NCI-H1930 (cell line): ENCODE measurements at regions not wholly inside any gene's neighbourhood (a gene's known extent, or its start where the extent isn't known, plus 50 kb on each side); places are given as distances from the start of the nearest gene placed in this dataset.

Experiments used
- DNase-seq, 2 experiments: peaks; one replicate each; lab custom pipeline; 2025; lab: John Stamatoyannopoulos, UW

- no peak for DNase-seq
Observed at GRCh38 chr5:174311121-174311520, 265.6 kb downstream of the NSG2 start.

DNA sequence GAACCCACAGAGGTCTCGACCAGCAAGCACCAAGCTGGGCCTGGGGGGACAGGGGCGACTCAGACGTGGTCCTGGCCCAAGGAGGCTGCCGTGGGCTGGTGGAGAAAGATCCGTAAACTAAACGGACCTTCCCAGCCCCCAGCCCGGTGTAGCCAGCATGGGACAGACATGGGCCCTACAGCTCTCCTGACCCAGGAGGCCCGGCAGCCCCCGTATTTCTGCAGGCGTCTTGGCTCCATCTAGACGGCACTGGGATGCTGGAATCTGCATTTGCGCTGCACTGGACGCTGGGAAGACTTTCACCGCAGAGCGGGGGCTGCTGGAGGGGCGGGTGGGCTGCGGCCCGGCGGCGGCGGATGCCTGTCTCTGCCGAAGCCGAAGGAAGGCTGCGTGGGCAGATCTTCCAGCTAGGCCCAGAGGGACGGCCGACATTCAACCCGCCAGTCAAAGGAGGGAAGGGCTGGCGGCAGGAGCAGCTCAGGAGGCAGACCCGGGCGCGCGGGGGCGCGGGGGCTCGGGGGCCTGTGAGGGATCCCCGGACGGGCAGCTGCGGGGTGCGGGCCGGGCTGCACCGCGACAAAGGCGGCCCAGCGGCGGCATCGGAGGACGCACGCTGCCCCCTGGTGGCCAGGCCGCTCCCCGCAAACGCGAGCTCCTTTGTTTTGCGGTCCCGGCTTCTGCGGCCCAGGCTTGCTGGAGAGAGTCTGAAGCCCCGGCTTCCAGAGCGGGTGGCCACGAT lies 266.2 kb downstream of the NSG2 start:
- DNase-seq, result peak; percentile 30 to 35

GRCh38 chr5:174312270-174312617 lies 266.7 kb downstream of the NSG2 start:
- no peak for DNase-seq

GRCh38 chr5:174312641-174313040 lies 267.1 kb downstream of the NSG2 start:
- DNase-seq, result no peak

DNA sequence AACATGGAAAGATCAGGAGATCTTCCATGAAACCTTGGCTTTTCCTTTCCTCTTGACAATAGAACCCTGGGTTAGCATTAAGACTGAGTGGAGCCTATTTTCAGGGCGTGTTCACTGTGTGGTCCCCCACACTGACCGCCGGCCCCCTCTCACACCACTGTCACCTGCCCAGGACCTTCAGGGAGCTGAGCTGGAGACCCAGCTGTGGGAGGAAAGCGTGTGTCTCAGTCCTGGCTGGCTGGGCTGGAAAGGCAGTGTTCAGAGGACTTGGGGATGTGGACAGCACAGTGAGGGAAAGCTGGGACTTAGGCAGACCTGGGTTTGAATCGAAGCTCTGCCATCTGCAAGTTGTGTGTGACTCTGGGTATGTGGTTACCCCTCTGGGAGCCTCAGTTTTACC lies 268.1 kb downstream of the NSG2 start:
- DNase-seq, result no peak

GRCh38 chr5:174314261-174314660 lies 268.8 kb downstream of the NSG2 start:
- no peak for DNase-seq

DNA sequence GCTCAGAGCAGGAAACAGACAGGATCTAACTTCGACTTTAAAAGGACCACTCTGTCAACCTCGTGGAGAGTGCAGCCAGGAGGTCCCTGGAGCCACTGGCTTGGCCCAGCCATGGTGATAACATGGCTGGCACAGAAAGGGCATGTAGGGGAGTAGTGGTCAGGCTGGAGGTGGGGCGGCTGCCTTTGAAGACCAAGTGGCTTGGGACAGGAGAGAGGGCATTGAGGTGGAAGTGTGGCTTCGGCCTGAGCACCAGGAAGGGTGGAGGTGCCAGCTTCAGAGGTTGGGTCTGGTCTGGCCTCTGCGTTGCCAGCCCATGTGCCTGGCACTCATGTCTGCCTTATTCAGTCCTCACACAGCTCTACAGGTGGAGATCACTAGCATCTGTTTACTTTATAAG lies 270.0 kb downstream of the NSG2 start:
- no peak for DNase-seq

- DNase-seq, result no peak
Observed at GRCh38 chr5:174315871-174316270, 270.4 kb downstream of the NSG2 start.

GRCh38 chr5:174316326-174316725 lies 270.8 kb downstream of the NSG2 start:
- no peak for DNase-seq

GRCh38 chr5:174317256-174317894 lies 271.9 kb downstream of the NSG2 start:
- DNase-seq, result peak; percentile 10 to 46

- DNase-seq, result no peak
Observed at GRCh38 chr5:174318578-174318977, 273.1 kb downstream of the NSG2 start.

- no peak for DNase-seq
Observed at GRCh38 chr5:174319551-174319950, 274.0 kb downstream of the NSG2 start.

DNA sequence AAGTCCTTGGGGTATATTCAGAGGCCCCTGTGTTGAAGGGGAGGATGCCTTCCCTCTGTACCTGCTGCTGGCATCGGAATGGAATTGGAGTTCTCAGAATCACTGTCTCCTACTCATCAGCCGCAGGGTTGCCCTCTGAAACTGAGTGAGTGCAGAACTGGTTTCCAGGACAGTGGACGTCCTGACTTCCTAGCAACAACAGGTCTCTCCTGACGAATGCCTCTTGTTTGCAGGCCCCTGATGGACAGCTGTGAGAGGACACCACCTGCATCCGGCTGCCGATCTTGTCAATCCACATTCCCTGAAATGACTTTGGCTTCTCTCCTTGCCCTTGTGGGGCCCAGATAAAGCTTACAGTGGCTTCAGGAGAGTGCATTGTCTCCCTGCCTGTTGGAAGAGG lies 274.5 kb downstream of the NSG2 start:
- no peak for DNase-seq

- peak; percentile 16 to 25 for DNase-seq
Observed at GRCh38 chr5:174323878-174324281, 278.4 kb downstream of the NSG2 start.

GRCh38 chr5:174324680-174325079 lies 279.2 kb downstream of the NSG2 start:
- DNase-seq, result no peak

DNA sequence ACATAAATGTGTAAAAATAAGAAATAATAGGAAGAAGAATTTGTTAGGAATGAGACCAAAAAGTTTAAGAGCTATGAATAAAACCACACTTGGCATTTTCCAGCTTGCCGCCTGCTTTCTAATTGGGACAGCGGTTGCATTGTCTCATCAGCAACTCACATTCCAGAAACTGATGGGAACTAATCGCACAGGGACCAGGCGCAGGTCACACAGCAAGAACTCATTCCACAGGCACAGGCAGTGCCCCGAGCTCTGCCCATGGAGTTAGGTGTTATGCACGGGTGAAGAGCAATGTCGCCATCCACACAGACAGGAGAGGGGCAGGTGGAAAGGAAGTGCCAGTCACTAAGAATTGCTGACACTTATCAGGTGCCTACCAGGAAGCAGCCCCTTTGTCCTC lies 279.9 kb downstream of the NSG2 start:
- no peak for DNase-seq

DNA sequence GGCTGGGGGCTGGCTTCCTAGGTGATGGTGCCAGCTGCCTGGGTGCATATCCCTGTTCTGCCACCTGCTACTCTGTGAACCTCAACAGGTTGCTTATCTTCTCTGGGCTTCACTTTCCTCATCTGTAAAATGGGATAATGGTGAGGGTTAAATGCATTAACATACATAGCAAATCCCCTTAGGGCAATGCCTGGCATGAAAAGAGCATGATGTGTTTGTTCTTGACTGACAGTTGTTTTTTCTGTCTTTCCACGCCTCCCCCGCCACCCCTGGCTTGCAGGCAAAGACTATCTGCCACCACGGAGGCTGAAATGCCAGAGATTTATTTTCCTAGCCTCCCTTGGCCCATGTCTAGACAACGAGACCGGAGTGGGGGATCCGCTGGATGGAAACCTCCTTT lies 280.5 kb downstream of the NSG2 start:
- DNase-seq, result no peak

GRCh38 chr5:174326372-174326771 lies 280.9 kb downstream of the NSG2 start:
- no peak for DNase-seq

- peak; percentile 28 to 51 for DNase-seq
Observed at GRCh38 chr5:174327317-174327864, 281.9 kb downstream of the NSG2 start.

- no peak for DNase-seq
Observed at GRCh38 chr5:174327896-174328295, 282.4 kb downstream of the NSG2 start.

GRCh38 chr5:174328631-174329299 lies 283.3 kb downstream of the NSG2 start:
- no peak for DNase-seq

GRCh38 chr5:174329738-174330137 lies 284.2 kb downstream of the NSG2 start:
- no peak for DNase-seq
